ENCODE measurements at regions not wholly inside any gene's neighbourhood (a gene's known extent, or its start where the extent isn't known, plus 50 kb on each side); places are given as distances from the start of the nearest gene placed in this dataset.

DNA sequence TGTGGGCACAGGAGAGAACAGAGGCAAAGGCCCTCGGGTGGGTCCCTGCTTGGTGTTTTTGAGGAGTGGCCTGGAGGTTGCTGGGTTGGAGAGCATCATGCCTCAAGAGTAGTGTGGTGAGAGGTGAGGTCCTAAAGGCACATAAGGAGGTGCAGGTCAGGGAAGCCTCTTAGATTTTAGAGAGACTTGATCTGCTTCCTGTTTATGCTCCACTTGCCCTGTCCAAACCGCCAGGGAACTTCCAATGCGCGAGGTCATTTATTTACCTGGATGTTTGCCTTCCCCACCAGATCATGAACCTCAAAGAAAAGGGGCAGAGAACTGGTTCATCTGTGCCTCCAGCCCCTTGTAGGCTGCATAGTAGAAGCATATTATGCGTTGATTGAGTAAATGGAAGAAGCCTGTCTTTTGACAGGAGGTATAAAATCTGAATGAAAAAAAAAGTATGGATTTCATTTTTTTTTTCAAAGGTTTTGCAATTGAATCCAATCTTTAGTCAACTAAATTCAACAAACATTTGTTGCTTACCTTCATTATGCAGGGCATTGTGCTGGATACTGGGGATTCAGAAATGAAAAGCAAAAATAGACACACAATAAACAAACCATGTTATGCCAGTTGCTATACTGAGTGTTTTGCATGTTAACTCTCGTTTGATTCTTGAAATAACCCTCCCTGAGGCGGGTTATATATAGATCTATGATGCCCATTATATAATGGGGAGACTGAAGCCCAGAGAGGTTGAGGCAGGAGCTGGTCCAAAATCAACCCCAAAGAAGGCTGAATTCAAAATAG lies 485.2 kb downstream of the VRK1 start:
- TF ChIP-seq CTCF (conservative IDR thresholded peaks at IDR 0.05; ENCODE audit: low read depth, low read length), result no peak
- H3K4me3 ChIP-seq (ENCODE audit: low read depth, low read length), result no peak overlapping the region
- DNase-seq (ENCODE audit: low read depth), result no peak

GRCh38 chr14:97283005-97283403 lies 485.8 kb downstream of the VRK1 start:
- DNase-seq (ENCODE audit: low read depth), result no peak
- H3K4me3 ChIP-seq (ENCODE audit: low read depth, low read length), result no peak overlapping the region
- no peak for TF ChIP-seq CTCF (conservative IDR thresholded peaks at IDR 0.05; ENCODE audit: low read depth, low read length)

- no peak for TF ChIP-seq CTCF (conservative IDR thresholded peaks at IDR 0.05; ENCODE audit: low read depth, low read length)
- no peak overlapping the region for H3K4me3 ChIP-seq (ENCODE audit: low read depth, low read length)
- DNase-seq (ENCODE audit: low read depth), result no peak
Observed at GRCh38 chr14:97283426-97283825, 486.2 kb downstream of the VRK1 start.

- TF ChIP-seq CTCF (conservative IDR thresholded peaks at IDR 0.05; ENCODE audit: low read depth, low read length), result no peak
- no peak overlapping the region for H3K4me3 ChIP-seq (ENCODE audit: low read depth, low read length)
- no peak for DNase-seq (ENCODE audit: low read depth)
Observed at GRCh38 chr14:97283841-97284240, 486.7 kb downstream of the VRK1 start.

DNA sequence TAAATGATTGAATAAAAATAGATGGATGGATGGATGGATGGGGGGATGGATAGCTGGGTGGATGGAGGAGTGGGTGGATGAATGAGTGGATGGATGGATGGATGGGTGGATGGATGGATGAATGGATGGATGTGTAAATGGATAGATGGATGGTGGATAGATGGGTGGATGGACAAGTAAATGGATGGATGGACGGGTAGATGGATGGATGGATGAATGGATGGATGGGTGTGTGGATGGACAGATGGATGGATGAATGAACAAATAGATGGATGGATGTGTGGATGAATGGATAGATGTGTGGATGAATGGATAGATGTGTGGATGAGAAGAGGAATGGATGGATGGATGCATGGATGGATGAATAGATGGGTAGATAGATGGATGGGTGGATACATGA lies 490.8 kb downstream of the VRK1 start:
- DNase-seq (ENCODE audit: low read depth), result no peak
- TF ChIP-seq CTCF (conservative IDR thresholded peaks at IDR 0.05; ENCODE audit: low read depth, low read length), result no peak
- no peak overlapping the region for H3K4me3 ChIP-seq (ENCODE audit: low read depth, low read length)

- no peak for DNase-seq (ENCODE audit: low read depth)
- TF ChIP-seq CTCF (conservative IDR thresholded peaks at IDR 0.05; ENCODE audit: low read depth, low read length), result no peak
- H3K4me3 ChIP-seq (ENCODE audit: low read depth, low read length), result no peak overlapping the region
Observed at GRCh38 chr14:97290065-97290464, 492.9 kb downstream of the VRK1 start.

- no peak overlapping the region for H3K4me3 ChIP-seq (ENCODE audit: low read depth, low read length)
Observed at GRCh38 chr14:97290977-97291376, 493.8 kb downstream of the VRK1 start.

More at GRCh38 chr14:97290977-97291376, 493.8 kb downstream of the VRK1 start:
- no peak for DNase-seq (ENCODE audit: low read depth)
- no peak for TF ChIP-seq CTCF (conservative IDR thresholded peaks at IDR 0.05; ENCODE audit: low read depth, low read length)

Data from choroid plexus epithelial cell (primary cell).